ENCODE measurements at regions not wholly inside any gene's neighbourhood (a gene's known extent, or its start where the extent isn't known, plus 50 kb on each side); places are given as distances from the start of the nearest gene placed in this dataset.
"Not testable (repeated sequence)": the region's sequence is repeated elsewhere in the genome, so short reads cannot be mapped to it uniquely, and the experiment has no call there.

DNA sequence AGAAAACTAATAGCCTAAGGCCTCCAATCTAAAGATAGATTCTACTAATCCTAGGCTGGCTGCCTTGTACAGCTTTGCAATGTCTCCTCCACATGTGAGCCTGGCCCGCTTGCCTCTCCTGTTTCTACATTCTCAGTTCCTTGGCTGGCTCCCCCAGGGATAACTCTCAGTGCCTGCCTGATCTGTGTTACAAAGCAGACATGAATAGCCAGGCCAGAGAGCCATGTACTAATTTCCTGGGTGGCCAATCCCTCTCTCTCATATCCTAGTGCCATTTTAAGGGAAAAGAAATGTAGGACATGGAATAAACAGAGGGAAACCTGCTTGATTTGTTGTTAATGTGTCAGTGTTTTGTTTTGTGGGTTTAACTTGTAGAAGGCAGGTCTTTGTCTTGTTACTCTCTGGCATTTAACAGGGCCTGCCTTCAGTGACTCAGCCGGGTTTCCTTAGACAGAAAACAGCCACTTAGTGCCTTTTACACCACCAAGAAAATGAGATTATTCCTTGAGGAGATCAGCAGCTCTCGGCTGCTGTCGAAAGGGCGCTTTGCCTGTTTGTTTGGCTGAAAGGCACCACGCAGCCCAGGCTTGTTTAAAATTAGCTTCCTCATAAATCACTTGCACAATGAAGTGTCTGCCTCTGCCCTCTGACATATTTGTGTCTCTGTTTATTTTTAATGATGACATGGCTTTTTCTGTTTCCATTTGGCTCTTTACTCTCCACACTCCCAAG is 702.7 kb downstream of the MAFB start:
- DNase-seq (ENCODE audit: low read depth in 3 of 3), result no peak

DNA sequence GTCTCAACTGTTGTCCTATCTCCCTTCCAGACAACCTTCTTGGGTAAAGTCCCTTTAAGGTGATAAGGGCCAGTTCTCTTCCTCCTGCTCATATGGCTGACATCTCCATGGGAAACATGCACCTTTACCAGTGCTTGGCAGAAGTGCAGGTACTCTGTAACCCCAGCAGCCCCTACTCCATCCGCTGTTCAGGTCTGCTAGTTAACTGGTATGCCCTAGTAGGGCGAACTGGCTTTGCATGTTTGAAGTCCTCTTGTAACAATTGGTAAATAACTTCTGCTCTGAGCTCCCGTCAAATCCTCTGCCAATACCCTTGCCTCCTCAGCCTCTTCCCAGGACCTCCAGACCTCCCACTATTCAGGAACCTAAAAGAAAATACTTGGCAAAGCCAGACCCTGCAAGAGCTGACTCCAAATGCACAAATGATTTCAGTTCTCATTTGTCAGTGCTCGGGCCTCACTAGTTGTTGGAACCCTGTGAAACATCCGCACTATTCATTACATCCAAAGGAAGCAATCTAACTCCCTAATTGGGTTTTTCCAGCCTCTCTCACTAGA is 703.7 kb downstream of the MAFB start:
- no peak for DNase-seq (ENCODE audit: low read depth in 3 of 3)

- no peak for DNase-seq (ENCODE audit: low read depth in 3 of 3)
Measured at GRCh38 chr20:39983655-39984054, 705.4 kb downstream of the MAFB start.

DNA sequence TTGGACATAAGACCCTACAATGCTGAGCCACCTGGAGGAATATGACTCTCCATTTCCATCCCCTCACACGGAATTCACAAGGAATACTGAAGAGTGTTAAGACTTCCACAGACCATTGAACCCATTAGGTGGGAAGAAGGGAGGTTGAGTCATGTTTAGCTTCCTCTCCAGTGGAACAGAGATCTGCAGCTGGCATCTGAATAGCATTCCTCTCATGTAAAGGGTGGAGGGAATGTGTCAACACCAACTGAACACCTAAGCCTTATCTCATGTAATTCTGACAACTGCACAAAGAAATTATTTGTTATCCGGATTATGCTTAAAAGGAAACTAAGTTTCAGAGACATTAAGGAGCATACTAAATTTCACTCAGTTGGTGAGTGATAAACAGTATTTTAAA is 705.9 kb downstream of the MAFB start:
- no peak for DNase-seq (ENCODE audit: low read depth in 3 of 3)

GRCh38 chr20:39974966-39975501 is 714.0 kb downstream of the MAFB start:
- DNase-seq (ENCODE audit: low read depth in 3 of 3), result no peak

DNA sequence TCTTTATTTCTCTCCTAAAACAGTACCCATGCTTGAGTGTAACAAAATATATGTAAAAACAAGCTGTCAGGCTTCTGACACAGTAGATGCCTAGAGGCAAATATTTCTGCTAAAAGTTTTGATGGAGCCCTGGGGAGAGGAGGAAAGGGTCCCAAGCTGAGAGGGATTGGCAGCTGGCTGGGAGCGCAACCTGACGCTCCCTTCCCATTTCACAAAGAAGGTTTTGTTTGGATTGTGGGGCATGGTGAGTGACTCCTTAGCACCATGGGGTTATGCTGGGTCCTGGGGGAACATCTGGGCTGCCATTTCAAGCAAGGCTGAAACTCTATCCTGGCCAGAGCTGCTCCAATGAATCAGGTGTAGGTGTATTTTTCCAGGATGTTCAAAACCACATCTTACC is 720.5 kb downstream of the MAFB start:
- no peak for DNase-seq (ENCODE audit: low read depth in 3 of 3)

- no peak for DNase-seq (ENCODE audit: low read depth in 3 of 3)
Measured at GRCh38 chr20:39967806-39968205, 721.2 kb downstream of the MAFB start.

DNA sequence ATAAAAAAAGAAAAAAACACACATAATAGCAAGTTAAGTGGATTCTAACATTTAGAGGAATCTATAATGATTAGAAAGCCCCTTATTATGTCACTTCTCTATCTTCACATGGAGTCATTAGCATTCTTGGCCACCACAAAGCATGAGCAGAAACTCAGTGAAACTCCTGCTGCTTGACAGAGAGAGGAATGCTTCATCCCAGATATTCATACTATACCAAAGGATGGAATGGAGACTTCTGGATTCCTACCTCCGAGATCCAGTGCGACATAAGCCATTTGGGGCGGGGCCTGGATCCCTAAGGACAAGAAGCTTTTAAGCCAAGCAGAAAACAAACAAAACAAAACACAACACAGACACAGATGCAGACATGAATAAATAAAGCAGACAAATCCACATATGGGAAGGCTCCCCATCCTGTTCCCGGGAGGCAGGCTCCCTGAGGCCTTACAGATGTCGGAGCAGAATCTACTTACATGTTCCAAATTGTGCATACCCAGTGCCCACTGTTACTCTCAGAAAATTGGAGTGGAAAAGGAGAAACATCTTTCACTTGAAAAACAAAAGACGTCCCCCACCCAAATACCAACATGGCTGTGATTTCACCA is 727.3 kb downstream of the MAFB start:
- DNase-seq (ENCODE audit: low read depth in 3 of 3), result no peak

- DNase-seq (ENCODE audit: low read depth in 3 of 3), result no peak
Measured at GRCh38 chr20:39960522-39961428, 728.3 kb downstream of the MAFB start.

GRCh38 chr20:39957911-39958310 is 731.1 kb downstream of the MAFB start:
- not testable (repeated sequence) for DNase-seq (ENCODE audit: low read depth in 3 of 3)

DNA sequence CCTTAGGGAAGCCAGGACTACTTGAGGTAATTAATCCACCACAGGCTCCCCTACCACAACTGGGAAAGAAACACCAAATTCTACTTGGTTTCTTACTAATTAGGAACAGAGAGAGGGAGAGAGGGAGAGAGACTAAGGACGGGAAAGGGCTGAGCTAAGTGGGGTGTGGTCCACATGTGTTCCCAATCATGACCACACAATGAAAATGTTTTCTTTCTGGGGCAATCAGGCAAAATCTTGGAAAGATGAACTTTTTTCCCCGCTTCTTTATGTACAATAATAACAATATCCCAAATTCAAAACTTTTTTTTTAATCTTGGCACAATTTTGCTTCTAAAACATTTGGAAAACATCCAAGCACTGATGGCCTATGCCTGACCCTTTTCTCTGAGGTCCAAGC is 734.4 kb downstream of the MAFB start:
- DNase-seq (ENCODE audit: low read depth in 3 of 3), result no peak

GRCh38 chr20:39946931-39947330 is 742.1 kb downstream of the MAFB start:
- no peak for DNase-seq (ENCODE audit: low read depth in 3 of 3)

DNA sequence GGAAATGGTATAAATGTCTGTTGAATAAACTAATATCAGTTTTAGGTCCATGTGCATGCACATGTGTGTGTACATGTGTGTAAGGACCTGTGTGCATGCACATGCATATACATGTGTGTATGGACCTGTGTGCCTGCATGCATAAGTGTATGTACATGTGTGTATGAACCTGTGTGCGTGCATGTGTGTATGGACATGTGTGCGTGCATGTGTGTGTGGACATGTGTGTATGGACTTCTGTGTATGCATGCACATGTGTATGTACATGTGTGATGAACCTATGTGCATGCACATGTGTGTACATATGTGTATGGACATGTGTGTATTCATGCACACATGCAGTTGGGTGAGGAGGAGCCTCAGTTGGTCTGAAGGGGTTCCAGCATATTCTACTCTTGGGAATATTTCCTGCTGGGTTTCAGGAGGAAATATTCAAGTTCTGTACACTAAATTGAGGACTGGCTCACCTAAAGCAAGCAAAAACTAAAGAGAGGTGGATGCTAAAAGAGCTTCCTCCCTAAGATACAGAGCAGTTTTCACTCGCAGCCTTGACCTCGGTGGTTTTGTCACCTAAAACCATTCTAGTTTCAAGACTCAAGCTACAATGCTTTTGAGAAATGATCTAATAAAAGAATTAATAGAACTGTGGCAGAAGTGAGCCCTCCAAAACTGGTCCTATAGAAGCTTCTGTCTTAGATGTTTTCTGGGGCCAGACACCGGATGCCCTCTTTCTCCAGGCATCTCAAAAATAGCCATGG is 742.8 kb downstream of the MAFB start:
- DNase-seq (ENCODE audit: low read depth in 3 of 3), result no peak

DNA sequence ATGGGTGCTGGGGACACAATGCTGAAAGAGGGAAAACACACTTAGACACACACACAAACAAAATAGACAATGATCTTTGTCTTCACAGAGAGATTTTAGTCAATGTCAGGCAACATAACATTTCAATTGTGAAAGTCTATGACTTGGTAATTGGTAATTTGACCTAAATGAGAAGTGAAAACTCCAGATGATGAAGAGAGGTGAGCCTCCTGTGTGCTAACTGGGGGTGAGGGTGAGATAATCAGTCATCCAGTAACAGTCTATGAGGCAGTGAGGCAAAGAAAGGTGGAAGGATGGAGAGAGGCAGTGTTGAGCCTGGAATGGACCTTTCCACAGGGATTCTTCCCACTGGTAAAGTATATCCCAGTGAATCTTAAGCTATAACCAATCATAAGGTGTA is 744.2 kb downstream of the MAFB start:
- no peak for DNase-seq (ENCODE audit: low read depth in 3 of 3)

GRCh38 chr20:39943336-39943735 is 745.7 kb downstream of the MAFB start:
- DNase-seq (ENCODE audit: low read depth in 3 of 3), result no peak

- no peak for DNase-seq (ENCODE audit: low read depth in 3 of 3)
Measured at GRCh38 chr20:39941245-39941644, 747.8 kb downstream of the MAFB start.

- DNase-seq (ENCODE audit: low read depth in 3 of 3), result no peak
Measured at GRCh38 chr20:39939241-39939865, 749.7 kb downstream of the MAFB start.

DNA sequence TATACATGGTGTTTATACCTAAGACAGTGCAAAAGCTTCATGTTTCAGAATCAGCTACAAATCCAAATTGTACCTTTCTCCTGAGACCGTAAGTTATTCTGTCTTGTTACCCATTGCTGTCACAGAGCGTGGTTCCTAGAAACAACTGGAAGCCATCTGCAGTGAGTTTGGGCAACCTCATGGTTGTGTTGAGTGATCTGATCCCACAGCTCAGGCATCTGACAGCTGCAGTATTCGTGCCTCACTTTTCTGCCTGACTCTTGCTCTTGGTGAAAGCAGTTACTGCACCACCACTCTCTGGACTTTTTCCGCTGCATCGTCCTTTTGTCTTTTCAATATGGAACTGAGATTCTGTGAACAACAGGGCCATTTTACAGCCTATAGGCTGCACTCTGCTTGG is 752.6 kb downstream of the MAFB start:
- DNase-seq (ENCODE audit: low read depth in 3 of 3), result no peak

- no peak for DNase-seq (ENCODE audit: low read depth in 3 of 3)
Measured at GRCh38 chr20:39935901-39936300, 753.1 kb downstream of the MAFB start.

- DNase-seq (ENCODE audit: low read depth in 3 of 3), result no peak
Measured at GRCh38 chr20:39916236-39916765, 772.7 kb downstream of the MAFB start.

DNA sequence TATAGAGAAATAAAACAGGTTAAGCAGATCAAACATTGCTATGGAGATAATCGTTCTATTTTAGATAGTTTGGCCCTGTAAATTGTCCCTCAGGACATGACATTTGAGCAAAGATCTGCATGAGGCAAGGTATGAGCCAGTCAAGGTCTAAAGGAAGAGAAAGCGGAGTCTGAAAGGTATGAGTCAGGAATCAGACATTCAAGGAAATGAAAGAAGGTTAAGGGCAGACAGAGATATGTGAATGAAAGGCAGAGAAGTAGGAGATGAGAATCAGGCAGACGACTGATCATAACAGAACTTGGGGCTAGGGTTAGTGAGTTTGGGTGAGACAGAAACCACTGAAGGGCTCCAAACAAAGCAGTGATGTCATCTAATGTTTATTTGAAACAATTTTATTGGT is 775.8 kb downstream of the MAFB start:
- no peak for DNase-seq (ENCODE audit: low read depth in 3 of 3)

Data from stimulated activated CD4-positive, alpha-beta T cell treated with anti-CD3 and anti-CD28 coated beads, TNF-alpha, amount 100 ng/mL, for 4 hours (primary cell).